GM23338 (cell line): ENCODE measurements at regions not wholly inside any gene's neighbourhood (a gene's known extent, or its start where the extent isn't known, plus 50 kb on each side); places are given as distances from the start of the nearest gene placed in this dataset.

Experiments used
- ATAC-seq: fragments of 200-7000 bp; cut with Tn5 transposase; 3 replicates; pipeline ENCODE4 v1.9.1; 2020
- DNase-seq: peaks from one replicate; pipeline ENCODE4 v3.0.0-alpha.2; 2015; ENCODE audit warnings: low spot score
- H2AFZ ChIP-seq: fragments of 200-600 bp; sonication (generic); 2 replicates; pipeline ENCODE4 v1.8.0; 2016; ENCODE audit warnings: antibody characterized with exemption, mild to moderate bottlenecking, moderate library complexity
- H3F3A ChIP-seq: fragments of 200-600 bp; sonication (generic); replicated peaks from 2 replicates; pipeline ENCODE4 v1.8.0; 2017; ENCODE audit warnings: antibody characterized with exemption, mixed run types, low read depth
- H3K27ac ChIP-seq: fragments of 200-600 bp; sonication (generic); 2 replicates; pipeline ENCODE4 v1.6.1; 2016; ENCODE audit warnings: low read depth
- H3K27me3 ChIP-seq: fragments of 200-600 bp; sonication (generic); 2 replicates; pipeline ENCODE4 v1.8.0; 2016; ENCODE audit warnings: mild to moderate bottlenecking, mixed run types, moderate library complexity; ENCODE audit not compliant: insufficient read depth
- H3K36me3 ChIP-seq: fragments of 200-600 bp; sonication (generic); 2 replicates; pipeline ENCODE4 v1.8.0; 2016; ENCODE audit warnings: mild to moderate bottlenecking; ENCODE audit not compliant: insufficient read depth
- H3K4me1 ChIP-seq: fragments of 200-600 bp; sonication (generic); 2 replicates; pipeline ENCODE4 v1.8.0; 2016; ENCODE audit warnings: mild to moderate bottlenecking, moderate library complexity; ENCODE audit not compliant: insufficient read depth
- H3K4me2 ChIP-seq: fragments of 200-600 bp; sonication (generic); 2 replicates; pipeline ENCODE4 v1.7.1; 2017; ENCODE audit warnings: mixed run types
- H3K4me3 ChIP-seq: fragments of 200-600 bp; sonication (generic); 2 replicates; pipeline ENCODE4 v1.6.1; 2016; ENCODE audit warnings: mixed run types
- H3K79me2 ChIP-seq: fragments of 200-600 bp; sonication (generic); replicated peaks from 2 replicates; pipeline ENCODE4 v1.8.0; 2017; ENCODE audit warnings: mild to moderate bottlenecking; ENCODE audit not compliant: insufficient read depth
- H3K9me2 ChIP-seq: fragments of 200-600 bp; sonication (generic); 2 replicates; pipeline ENCODE4 v1.8.0; 2017; ENCODE audit not compliant: insufficient read depth
- H4K20me1 ChIP-seq: fragments of 200-600 bp; sonication (generic); replicated peaks from 2 replicates; pipeline ENCODE4 v1.8.0; 2017; ENCODE audit warnings: mild to moderate bottlenecking; ENCODE audit not compliant: insufficient read depth
- H3K27ac Mint-ChIP-seq: 2 replicates; pipeline ENCODE4 v1.8.0; 2020; ENCODE audit warnings: inconsistent platforms, mild to moderate bottlenecking, moderate library complexity, mixed read lengths
- H3K27me3 Mint-ChIP-seq: 3 replicates; pipeline ENCODE4 v1.8.0; 2022; ENCODE audit warnings: low read depth, mild to moderate bottlenecking, moderate library complexity, mixed read lengths, inconsistent platforms; ENCODE audit not compliant: insufficient read depth, poor library complexity
- H3K36me3 Mint-ChIP-seq: 3 replicates; pipeline ENCODE4 v1.8.0; 2021; ENCODE audit warnings: low read depth, mild to moderate bottlenecking, inconsistent platforms, moderate library complexity, mixed read lengths
- H3K4me1 Mint-ChIP-seq: 3 replicates; pipeline ENCODE4 v1.8.0; 2020; ENCODE audit warnings: mild to moderate bottlenecking, inconsistent platforms, mixed read lengths
- H3K4me3 Mint-ChIP-seq: 3 replicates; pipeline ENCODE4 v1.8.0; 2021; ENCODE audit warnings: moderate library complexity, mild to moderate bottlenecking, inconsistent platforms, mixed read lengths
- H3K9me3 Mint-ChIP-seq: 3 replicates; pipeline ENCODE4 v1.8.0; 2020; ENCODE audit warnings: moderate library complexity, mild to moderate bottlenecking, inconsistent platforms, mixed read lengths
- CREB1 ChIP-seq: fragments of 250-450 bp; sonication (Bioruptor Pico); IDR thresholded peaks from 2 replicates; pipeline ENCODE4 v1.5.0; 2020; ENCODE audit warnings: low read depth, mild to moderate bottlenecking, moderate library complexity
- JUNB ChIP-seq: IDR thresholded peaks from one replicate; pipeline ENCODE4 v1.6.1; 2016; ENCODE audit warnings: antibody characterized with exemption; ENCODE audit not compliant: unreplicated experiment
- NANOG ChIP-seq: IDR thresholded peaks from 2 replicates; pipeline ENCODE4 v1.6.1; 2016; ENCODE audit warnings: antibody characterized with exemption, borderline replicate concordance
- POLR2AphosphoS5 ChIP-seq: IDR thresholded peaks from 2 replicates; pipeline ENCODE4 v1.6.1; 2016; ENCODE audit warnings: antibody characterized with exemption, low read depth
- STAT1 ChIP-seq: IDR thresholded peaks from one replicate; pipeline ENCODE4 v1.6.1; 2016; ENCODE audit warnings: antibody characterized with exemption; ENCODE audit not compliant: unreplicated experiment
- ZNF331 ChIP-seq: fragments of 250-450 bp; sonication (Bioruptor Pico); IDR thresholded peaks from 2 replicates; pipeline ENCODE4 v1.5.0; 2020; ENCODE audit warnings: low read depth, mild to moderate bottlenecking, moderate library complexity
- TF ChIP-seq, protein P1 (sequence below): fragments of 250-450 bp; sonication (Bioruptor Pico); IDR thresholded peaks from 2 replicates; pipeline ENCODE4 v1.5.0; 2020; ENCODE audit warnings: mild to moderate bottlenecking, moderate library complexity
- TF ChIP-seq, protein P2 (sequence below): IDR thresholded peaks from 2 replicates; pipeline ENCODE4 v1.6.1; 2016; ENCODE audit warnings: antibody characterized with exemption
- TF ChIP-seq, protein P3 (sequence below), 2 experiments: fragments of 200-600 bp in 1 of 2; sonication (generic) in 1 of 2; conservative IDR thresholded peaks; 2 replicates each; pipeline versions ENCODE4 v1.5.1 to v1.6.1; 2016 to 2017; ENCODE audit warnings: antibody characterized with exemption in 2 of 2, low read depth in 2 of 2, mild to moderate bottlenecking in 2 of 2, moderate library complexity in 1 of 2

DNA sequence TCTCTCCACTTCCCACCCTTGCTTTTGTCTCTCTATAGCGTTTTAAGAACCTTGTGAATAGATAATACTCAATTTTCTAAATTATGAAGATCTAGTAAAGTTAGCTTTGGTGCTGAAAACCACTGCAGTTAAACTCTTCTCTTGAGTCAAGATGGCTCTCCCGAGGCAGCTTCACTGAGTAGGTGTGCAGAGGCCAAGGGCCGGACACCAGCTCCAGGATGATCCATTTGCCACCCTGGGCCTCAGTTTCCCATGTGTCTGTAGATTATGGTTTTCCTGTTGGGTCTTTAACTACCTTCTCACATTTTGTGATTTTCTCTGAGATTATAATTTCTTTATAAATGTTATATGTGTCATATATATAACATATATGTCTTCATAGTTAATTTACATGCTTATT lies 68.5 kb upstream of the SH3RF3 start (continued):
- TF ChIP-seq, protein P1, sequence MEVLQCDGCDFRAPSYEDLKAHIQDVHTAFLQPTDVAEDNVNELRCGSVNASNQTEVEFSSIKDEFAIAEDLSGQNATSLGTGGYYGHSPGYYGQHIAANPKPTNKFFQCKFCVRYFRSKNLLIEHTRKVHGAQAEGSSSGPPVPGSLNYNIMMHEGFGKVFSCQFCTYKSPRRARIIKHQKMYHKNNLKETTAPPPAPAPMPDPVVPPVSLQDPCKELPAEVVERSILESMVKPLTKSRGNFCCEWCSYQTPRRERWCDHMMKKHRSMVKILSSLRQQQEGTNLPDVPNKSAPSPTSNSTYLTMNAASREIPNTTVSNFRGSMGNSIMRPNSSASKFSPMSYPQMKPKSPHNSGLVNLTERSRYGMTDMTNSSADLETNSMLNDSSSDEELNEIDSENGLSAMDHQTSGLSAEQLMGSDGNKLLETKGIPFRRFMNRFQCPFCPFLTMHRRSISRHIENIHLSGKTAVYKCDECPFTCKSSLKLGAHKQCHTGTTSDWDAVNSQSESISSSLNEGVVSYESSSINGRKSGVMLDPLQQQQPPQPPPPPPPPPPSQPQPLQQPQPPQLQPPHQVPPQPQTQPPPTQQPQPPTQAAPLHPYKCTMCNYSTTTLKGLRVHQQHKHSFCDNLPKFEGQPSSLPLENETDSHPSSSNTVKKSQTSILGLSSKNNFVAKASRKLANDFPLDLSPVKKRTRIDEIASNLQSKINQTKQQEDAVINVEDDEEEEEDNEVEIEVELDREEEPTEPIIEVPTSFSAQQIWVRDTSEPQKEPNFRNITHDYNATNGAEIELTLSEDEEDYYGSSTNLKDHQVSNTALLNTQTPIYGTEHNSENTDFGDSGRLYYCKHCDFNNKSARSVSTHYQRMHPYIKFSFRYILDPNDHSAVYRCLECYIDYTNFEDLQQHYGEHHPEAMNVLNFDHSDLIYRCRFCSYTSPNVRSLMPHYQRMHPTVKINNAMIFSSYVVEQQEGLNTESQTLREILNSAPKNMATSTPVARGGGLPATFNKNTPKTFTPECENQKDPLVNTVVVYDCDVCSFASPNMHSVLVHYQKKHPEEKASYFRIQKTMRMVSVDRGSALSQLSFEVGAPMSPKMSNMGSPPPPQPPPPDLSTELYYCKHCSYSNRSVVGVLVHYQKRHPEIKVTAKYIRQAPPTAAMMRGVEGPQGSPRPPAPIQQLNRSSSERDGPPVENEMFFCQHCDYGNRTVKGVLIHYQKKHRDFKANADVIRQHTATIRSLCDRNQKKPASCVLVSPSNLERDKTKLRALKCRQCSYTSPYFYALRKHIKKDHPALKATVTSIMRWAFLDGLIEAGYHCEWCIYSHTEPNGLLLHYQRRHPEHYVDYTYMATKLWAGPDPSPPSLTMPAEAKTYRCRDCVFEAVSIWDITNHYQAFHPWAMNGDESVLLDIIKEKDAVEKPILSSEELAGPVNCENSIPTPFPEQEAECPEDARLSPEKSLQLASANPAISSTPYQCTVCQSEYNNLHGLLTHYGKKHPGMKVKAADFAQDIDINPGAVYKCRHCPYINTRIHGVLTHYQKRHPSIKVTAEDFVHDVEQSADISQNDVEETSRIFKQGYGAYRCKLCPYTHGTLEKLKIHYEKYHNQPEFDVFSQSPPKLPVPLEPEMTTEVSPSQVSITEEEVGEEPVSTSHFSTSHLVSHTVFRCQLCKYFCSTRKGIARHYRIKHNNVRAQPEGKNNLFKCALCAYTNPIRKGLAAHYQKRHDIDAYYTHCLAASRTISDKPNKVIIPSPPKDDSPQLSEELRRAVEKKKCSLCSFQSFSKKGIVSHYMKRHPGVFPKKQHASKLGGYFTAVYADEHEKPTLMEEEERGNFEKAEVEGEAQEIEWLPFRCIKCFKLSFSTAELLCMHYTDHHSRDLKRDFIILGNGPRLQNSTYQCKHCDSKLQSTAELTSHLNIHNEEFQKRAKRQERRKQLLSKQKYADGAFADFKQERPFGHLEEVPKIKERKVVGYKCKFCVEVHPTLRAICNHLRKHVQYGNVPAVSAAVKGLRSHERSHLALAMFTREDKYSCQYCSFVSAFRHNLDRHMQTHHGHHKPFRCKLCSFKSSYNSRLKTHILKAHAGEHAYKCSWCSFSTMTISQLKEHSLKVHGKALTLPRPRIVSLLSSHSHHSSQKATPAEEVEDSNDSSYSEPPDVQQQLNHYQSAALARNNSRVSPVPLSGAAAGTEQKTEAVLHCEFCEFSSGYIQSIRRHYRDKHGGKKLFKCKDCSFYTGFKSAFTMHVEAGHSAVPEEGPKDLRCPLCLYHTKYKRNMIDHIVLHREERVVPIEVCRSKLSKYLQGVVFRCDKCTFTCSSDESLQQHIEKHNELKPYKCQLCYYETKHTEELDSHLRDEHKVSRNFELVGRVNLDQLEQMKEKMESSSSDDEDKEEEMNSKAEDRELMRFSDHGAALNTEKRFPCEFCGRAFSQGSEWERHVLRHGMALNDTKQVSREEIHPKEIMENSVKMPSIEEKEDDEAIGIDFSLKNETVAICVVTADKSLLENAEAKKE (CRISPR knock-in tag) = no peak
- TF ChIP-seq, protein P2, sequence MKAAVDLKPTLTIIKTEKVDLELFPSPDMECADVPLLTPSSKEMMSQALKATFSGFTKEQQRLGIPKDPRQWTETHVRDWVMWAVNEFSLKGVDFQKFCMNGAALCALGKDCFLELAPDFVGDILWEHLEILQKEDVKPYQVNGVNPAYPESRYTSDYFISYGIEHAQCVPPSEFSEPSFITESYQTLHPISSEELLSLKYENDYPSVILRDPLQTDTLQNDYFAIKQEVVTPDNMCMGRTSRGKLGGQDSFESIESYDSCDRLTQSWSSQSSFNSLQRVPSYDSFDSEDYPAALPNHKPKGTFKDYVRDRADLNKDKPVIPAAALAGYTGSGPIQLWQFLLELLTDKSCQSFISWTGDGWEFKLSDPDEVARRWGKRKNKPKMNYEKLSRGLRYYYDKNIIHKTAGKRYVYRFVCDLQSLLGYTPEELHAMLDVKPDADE = no peak
- TF ChIP-seq CREB1 (CRISPR knock-in tag) = no peak
- no peak for TF ChIP-seq NANOG
- TF ChIP-seq, protein P3, sequence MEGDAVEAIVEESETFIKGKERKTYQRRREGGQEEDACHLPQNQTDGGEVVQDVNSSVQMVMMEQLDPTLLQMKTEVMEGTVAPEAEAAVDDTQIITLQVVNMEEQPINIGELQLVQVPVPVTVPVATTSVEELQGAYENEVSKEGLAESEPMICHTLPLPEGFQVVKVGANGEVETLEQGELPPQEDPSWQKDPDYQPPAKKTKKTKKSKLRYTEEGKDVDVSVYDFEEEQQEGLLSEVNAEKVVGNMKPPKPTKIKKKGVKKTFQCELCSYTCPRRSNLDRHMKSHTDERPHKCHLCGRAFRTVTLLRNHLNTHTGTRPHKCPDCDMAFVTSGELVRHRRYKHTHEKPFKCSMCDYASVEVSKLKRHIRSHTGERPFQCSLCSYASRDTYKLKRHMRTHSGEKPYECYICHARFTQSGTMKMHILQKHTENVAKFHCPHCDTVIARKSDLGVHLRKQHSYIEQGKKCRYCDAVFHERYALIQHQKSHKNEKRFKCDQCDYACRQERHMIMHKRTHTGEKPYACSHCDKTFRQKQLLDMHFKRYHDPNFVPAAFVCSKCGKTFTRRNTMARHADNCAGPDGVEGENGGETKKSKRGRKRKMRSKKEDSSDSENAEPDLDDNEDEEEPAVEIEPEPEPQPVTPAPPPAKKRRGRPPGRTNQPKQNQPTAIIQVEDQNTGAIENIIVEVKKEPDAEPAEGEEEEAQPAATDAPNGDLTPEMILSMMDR (conservative IDR thresholded peaks at IDR 0.05; ENCODE audit: low read depth in 2 of 2) = no peak

DNA sequence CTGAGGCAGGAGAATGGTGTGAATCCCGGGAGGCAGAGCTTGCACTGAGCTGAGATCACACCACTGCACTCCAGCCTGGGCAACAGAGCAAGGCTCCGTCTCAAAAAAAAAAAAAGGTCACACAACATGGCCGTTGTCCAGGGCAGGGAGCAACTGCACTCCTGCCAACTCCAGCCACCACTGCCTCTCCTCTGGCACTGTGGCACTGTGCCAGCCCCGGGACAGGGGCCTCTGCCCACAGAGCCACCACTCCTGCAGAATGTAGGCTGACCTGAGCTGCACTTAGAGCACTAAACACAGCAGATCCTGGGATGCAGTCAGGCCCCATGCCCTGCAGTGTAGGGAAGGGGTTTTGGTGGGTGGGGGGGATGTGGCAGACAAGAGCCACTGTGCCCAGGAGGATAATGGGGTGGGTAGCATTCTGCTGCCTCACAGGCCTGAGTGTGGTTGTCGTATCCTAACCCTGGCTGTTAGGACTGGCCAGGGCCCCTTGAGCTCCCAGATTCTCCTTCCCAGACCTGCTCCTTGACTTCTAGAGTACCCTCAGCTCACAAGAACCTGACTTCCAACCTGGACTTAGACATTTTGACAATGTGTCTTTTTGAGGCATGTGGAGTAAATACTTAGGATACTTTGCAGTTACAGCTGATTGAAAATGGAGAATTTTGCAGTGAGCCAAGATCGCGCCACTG lies 69.4 kb upstream of the SH3RF3 start:
- Mint-ChIP-seq H3K4me1 (peaks cover 10% of the 10 kb centered on the region; the same call in 2 of the 3 replicates), H3K4me3 (no peak overlapping the region), H3K27me3 (peaks cover 2% of the 10 kb centered on the region), H3K9me3 (no peaks in the 10 kb centered on the region), H3K27ac (no peak overlapping the region), H3K36me3 (no peaks in the 10 kb centered on the region)
- Histone ChIP-seq H3K27me3 (no peaks in the 10 kb centered on the region), H3K4me2 (no peak overlapping the region), H3K36me3 (no peaks in the 10 kb centered on the region), H3K4me1 (no peaks in the 10 kb centered on the region), H3K79me2 (no peaks in the 10 kb centered on the region), H3K4me3 (no peak overlapping the region), H3K27ac (no peak overlapping the region), H4K20me1 (no peaks in the 10 kb centered on the region), H3K9me2 (no peaks in the 10 kb centered on the region), H3F3A (no peaks in the 10 kb centered on the region), H2AFZ (no peak overlapping the region)
- DNase-seq (no peak), ATAC-seq (no peak)
- TF ChIP-seq ZNF331 (CRISPR knock-in tag) (no peak), STAT1 (no peak), JUNB (no peak), CREB1 (CRISPR knock-in tag) (no peak), POLR2AphosphoS5 (no peak)
